GM23338 (cell line): ENCODE measurements at regions not wholly inside any gene's neighbourhood (a gene's known extent, or its start where the extent isn't known, plus 50 kb on each side); places are given as distances from the start of the nearest gene placed in this dataset.

Source experiments
- ATAC-seq: fragments of 200-7000 bp; cut with Tn5 transposase; 3 replicates; pipeline ENCODE4 v1.9.1; 2020
- DNase-seq: peaks from one replicate; pipeline ENCODE4 v3.0.0-alpha.2; 2015; ENCODE audit warnings: low spot score
- H2AFZ ChIP-seq: fragments of 200-600 bp; sonication (generic); 2 replicates; pipeline ENCODE4 v1.8.0; 2016; ENCODE audit warnings: antibody characterized with exemption, mild to moderate bottlenecking, moderate library complexity
- H3F3A ChIP-seq: fragments of 200-600 bp; sonication (generic); replicated peaks from 2 replicates; pipeline ENCODE4 v1.8.0; 2017; ENCODE audit warnings: antibody characterized with exemption, mixed run types, low read depth
- H3K27ac ChIP-seq: fragments of 200-600 bp; sonication (generic); 2 replicates; pipeline ENCODE4 v1.6.1; 2016; ENCODE audit warnings: low read depth
- H3K27me3 ChIP-seq: fragments of 200-600 bp; sonication (generic); 2 replicates; pipeline ENCODE4 v1.8.0; 2016; ENCODE audit warnings: mild to moderate bottlenecking, mixed run types, moderate library complexity; ENCODE audit not compliant: insufficient read depth
- H3K36me3 ChIP-seq: fragments of 200-600 bp; sonication (generic); 2 replicates; pipeline ENCODE4 v1.8.0; 2016; ENCODE audit warnings: mild to moderate bottlenecking; ENCODE audit not compliant: insufficient read depth
- H3K4me1 ChIP-seq: fragments of 200-600 bp; sonication (generic); 2 replicates; pipeline ENCODE4 v1.8.0; 2016; ENCODE audit warnings: mild to moderate bottlenecking, moderate library complexity; ENCODE audit not compliant: insufficient read depth
- H3K4me2 ChIP-seq: fragments of 200-600 bp; sonication (generic); 2 replicates; pipeline ENCODE4 v1.7.1; 2017; ENCODE audit warnings: mixed run types
- H3K4me3 ChIP-seq: fragments of 200-600 bp; sonication (generic); 2 replicates; pipeline ENCODE4 v1.6.1; 2016; ENCODE audit warnings: mixed run types
- H3K79me2 ChIP-seq: fragments of 200-600 bp; sonication (generic); replicated peaks from 2 replicates; pipeline ENCODE4 v1.8.0; 2017; ENCODE audit warnings: mild to moderate bottlenecking; ENCODE audit not compliant: insufficient read depth
- H3K9me2 ChIP-seq: fragments of 200-600 bp; sonication (generic); 2 replicates; pipeline ENCODE4 v1.8.0; 2017; ENCODE audit not compliant: insufficient read depth
- H4K20me1 ChIP-seq: fragments of 200-600 bp; sonication (generic); replicated peaks from 2 replicates; pipeline ENCODE4 v1.8.0; 2017; ENCODE audit warnings: mild to moderate bottlenecking; ENCODE audit not compliant: insufficient read depth
- H3K27ac Mint-ChIP-seq: 2 replicates; pipeline ENCODE4 v1.8.0; 2020; ENCODE audit warnings: inconsistent platforms, mild to moderate bottlenecking, moderate library complexity, mixed read lengths
- H3K27me3 Mint-ChIP-seq: 3 replicates; pipeline ENCODE4 v1.8.0; 2022; ENCODE audit warnings: low read depth, mild to moderate bottlenecking, moderate library complexity, mixed read lengths, inconsistent platforms; ENCODE audit not compliant: insufficient read depth, poor library complexity
- H3K36me3 Mint-ChIP-seq: 3 replicates; pipeline ENCODE4 v1.8.0; 2021; ENCODE audit warnings: low read depth, mild to moderate bottlenecking, inconsistent platforms, moderate library complexity, mixed read lengths
- H3K4me1 Mint-ChIP-seq: 3 replicates; pipeline ENCODE4 v1.8.0; 2020; ENCODE audit warnings: mild to moderate bottlenecking, inconsistent platforms, mixed read lengths
- H3K4me3 Mint-ChIP-seq: 3 replicates; pipeline ENCODE4 v1.8.0; 2021; ENCODE audit warnings: moderate library complexity, mild to moderate bottlenecking, inconsistent platforms, mixed read lengths
- H3K9me3 Mint-ChIP-seq: 3 replicates; pipeline ENCODE4 v1.8.0; 2020; ENCODE audit warnings: moderate library complexity, mild to moderate bottlenecking, inconsistent platforms, mixed read lengths
- CREB1 ChIP-seq: fragments of 250-450 bp; sonication (Bioruptor Pico); IDR thresholded peaks from 2 replicates; pipeline ENCODE4 v1.5.0; 2020; ENCODE audit warnings: low read depth, mild to moderate bottlenecking, moderate library complexity
- EZH2 ChIP-seq: fragments of 200-600 bp; sonication (generic); IDR thresholded peaks from one replicate; pipeline ENCODE4 v1.8.0; 2017; ENCODE audit warnings: antibody characterized with exemption, mild to moderate bottlenecking, low read depth; ENCODE audit not compliant: unreplicated experiment
- EZH2phosphoT487 ChIP-seq: fragments of 200-600 bp; sonication (generic); IDR thresholded peaks from one replicate; pipeline ENCODE4 v1.8.1; 2018; ENCODE audit warnings: antibody characterized with exemption; ENCODE audit not compliant: unreplicated experiment
- JUNB ChIP-seq: IDR thresholded peaks from one replicate; pipeline ENCODE4 v1.6.1; 2016; ENCODE audit warnings: antibody characterized with exemption; ENCODE audit not compliant: unreplicated experiment
- POLR2AphosphoS5 ChIP-seq: IDR thresholded peaks from 2 replicates; pipeline ENCODE4 v1.6.1; 2016; ENCODE audit warnings: antibody characterized with exemption, low read depth
- ZNF114 ChIP-seq: fragments of 250-450 bp; sonication (Bioruptor Pico); IDR thresholded peaks from 2 replicates; pipeline ENCODE4 v1.5.0; 2020; ENCODE audit warnings: mild to moderate bottlenecking, moderate library complexity
- ZNF331 ChIP-seq: fragments of 250-450 bp; sonication (Bioruptor Pico); IDR thresholded peaks from 2 replicates; pipeline ENCODE4 v1.5.0; 2020; ENCODE audit warnings: low read depth, mild to moderate bottlenecking, moderate library complexity
- TF ChIP-seq, protein P1 (sequence below): IDR thresholded peaks from one replicate; pipeline ENCODE4 v1.6.1; 2018; ENCODE audit warnings: antibody characterized with exemption; ENCODE audit not compliant: unreplicated experiment
- TF ChIP-seq, protein P2 (sequence below): fragments of 250-450 bp; sonication (Bioruptor Pico); IDR thresholded peaks from 2 replicates; pipeline ENCODE4 v1.5.0; 2020; ENCODE audit warnings: mild to moderate bottlenecking, moderate library complexity
- TF ChIP-seq, protein P3 (sequence below): IDR thresholded peaks from 2 replicates; pipeline ENCODE4 v1.6.1; 2016; ENCODE audit warnings: antibody characterized with exemption

DNA sequence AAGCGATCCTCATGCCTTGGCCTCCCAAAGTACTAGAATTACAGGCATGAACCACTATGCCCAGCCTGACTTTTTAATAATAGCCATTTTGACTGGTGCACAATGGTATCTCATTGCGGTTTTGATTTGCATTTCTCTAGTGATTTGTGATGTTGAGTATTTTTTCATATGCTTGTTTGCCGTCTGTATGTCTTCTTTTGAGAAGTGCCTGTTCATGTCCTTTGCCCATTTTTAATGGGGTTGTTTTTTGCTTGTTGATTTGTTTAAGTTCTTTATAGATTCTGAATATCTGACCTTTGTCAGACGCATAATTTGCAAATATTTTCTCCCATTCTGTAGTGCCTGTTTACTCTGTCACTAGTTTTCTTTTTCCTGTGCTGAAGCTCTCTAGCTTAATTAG lies 219.2 kb upstream of the CTBP2 start (continued):
- TF ChIP-seq, protein P1, sequence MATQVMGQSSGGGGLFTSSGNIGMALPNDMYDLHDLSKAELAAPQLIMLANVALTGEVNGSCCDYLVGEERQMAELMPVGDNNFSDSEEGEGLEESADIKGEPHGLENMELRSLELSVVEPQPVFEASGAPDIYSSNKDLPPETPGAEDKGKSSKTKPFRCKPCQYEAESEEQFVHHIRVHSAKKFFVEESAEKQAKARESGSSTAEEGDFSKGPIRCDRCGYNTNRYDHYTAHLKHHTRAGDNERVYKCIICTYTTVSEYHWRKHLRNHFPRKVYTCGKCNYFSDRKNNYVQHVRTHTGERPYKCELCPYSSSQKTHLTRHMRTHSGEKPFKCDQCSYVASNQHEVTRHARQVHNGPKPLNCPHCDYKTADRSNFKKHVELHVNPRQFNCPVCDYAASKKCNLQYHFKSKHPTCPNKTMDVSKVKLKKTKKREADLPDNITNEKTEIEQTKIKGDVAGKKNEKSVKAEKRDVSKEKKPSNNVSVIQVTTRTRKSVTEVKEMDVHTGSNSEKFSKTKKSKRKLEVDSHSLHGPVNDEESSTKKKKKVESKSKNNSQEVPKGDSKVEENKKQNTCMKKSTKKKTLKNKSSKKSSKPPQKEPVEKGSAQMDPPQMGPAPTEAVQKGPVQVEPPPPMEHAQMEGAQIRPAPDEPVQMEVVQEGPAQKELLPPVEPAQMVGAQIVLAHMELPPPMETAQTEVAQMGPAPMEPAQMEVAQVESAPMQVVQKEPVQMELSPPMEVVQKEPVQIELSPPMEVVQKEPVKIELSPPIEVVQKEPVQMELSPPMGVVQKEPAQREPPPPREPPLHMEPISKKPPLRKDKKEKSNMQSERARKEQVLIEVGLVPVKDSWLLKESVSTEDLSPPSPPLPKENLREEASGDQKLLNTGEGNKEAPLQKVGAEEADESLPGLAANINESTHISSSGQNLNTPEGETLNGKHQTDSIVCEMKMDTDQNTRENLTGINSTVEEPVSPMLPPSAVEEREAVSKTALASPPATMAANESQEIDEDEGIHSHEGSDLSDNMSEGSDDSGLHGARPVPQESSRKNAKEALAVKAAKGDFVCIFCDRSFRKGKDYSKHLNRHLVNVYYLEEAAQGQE: no peak
- TF ChIP-seq ZNF114 (CRISPR knock-in tag): no peak

GRCh38 chr10:125377368-125377767 lies 217.0 kb upstream of the CTBP2 start:
- Mint-ChIP-seq H3K27me3 (no peaks in the 10 kb centered on the region), H3K27ac (no peak overlapping the region), H3K4me1 (no peaks in the 10 kb centered on the region), H3K36me3 (no peaks in the 10 kb centered on the region), H3K4me3 (no peak overlapping the region), H3K9me3 (peaks cover 15% of the 10 kb centered on the region)
- Histone ChIP-seq H4K20me1 (no peaks in the 10 kb centered on the region), H3K79me2 (no peaks in the 10 kb centered on the region), H3K4me1 (no peaks in the 10 kb centered on the region), H3K4me2 (no peak overlapping the region), H2AFZ (no peak overlapping the region), H3K27ac (no peak overlapping the region), H3K9me2 (0 out of 2 replicates have a peak, but pooled peaks cover 3% of the 10 kb centered on the region), H3K4me3 (no peak overlapping the region), H3K27me3 (no peaks in the 10 kb centered on the region), H3K36me3 (no peaks in the 10 kb centered on the region; the same call in 1 of the 2 replicates), H3F3A (no peaks in the 10 kb centered on the region)
- no peak for ATAC-seq
- DNase-seq: no peak
- TF ChIP-seq, protein P2, sequence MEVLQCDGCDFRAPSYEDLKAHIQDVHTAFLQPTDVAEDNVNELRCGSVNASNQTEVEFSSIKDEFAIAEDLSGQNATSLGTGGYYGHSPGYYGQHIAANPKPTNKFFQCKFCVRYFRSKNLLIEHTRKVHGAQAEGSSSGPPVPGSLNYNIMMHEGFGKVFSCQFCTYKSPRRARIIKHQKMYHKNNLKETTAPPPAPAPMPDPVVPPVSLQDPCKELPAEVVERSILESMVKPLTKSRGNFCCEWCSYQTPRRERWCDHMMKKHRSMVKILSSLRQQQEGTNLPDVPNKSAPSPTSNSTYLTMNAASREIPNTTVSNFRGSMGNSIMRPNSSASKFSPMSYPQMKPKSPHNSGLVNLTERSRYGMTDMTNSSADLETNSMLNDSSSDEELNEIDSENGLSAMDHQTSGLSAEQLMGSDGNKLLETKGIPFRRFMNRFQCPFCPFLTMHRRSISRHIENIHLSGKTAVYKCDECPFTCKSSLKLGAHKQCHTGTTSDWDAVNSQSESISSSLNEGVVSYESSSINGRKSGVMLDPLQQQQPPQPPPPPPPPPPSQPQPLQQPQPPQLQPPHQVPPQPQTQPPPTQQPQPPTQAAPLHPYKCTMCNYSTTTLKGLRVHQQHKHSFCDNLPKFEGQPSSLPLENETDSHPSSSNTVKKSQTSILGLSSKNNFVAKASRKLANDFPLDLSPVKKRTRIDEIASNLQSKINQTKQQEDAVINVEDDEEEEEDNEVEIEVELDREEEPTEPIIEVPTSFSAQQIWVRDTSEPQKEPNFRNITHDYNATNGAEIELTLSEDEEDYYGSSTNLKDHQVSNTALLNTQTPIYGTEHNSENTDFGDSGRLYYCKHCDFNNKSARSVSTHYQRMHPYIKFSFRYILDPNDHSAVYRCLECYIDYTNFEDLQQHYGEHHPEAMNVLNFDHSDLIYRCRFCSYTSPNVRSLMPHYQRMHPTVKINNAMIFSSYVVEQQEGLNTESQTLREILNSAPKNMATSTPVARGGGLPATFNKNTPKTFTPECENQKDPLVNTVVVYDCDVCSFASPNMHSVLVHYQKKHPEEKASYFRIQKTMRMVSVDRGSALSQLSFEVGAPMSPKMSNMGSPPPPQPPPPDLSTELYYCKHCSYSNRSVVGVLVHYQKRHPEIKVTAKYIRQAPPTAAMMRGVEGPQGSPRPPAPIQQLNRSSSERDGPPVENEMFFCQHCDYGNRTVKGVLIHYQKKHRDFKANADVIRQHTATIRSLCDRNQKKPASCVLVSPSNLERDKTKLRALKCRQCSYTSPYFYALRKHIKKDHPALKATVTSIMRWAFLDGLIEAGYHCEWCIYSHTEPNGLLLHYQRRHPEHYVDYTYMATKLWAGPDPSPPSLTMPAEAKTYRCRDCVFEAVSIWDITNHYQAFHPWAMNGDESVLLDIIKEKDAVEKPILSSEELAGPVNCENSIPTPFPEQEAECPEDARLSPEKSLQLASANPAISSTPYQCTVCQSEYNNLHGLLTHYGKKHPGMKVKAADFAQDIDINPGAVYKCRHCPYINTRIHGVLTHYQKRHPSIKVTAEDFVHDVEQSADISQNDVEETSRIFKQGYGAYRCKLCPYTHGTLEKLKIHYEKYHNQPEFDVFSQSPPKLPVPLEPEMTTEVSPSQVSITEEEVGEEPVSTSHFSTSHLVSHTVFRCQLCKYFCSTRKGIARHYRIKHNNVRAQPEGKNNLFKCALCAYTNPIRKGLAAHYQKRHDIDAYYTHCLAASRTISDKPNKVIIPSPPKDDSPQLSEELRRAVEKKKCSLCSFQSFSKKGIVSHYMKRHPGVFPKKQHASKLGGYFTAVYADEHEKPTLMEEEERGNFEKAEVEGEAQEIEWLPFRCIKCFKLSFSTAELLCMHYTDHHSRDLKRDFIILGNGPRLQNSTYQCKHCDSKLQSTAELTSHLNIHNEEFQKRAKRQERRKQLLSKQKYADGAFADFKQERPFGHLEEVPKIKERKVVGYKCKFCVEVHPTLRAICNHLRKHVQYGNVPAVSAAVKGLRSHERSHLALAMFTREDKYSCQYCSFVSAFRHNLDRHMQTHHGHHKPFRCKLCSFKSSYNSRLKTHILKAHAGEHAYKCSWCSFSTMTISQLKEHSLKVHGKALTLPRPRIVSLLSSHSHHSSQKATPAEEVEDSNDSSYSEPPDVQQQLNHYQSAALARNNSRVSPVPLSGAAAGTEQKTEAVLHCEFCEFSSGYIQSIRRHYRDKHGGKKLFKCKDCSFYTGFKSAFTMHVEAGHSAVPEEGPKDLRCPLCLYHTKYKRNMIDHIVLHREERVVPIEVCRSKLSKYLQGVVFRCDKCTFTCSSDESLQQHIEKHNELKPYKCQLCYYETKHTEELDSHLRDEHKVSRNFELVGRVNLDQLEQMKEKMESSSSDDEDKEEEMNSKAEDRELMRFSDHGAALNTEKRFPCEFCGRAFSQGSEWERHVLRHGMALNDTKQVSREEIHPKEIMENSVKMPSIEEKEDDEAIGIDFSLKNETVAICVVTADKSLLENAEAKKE: no peak
- TF ChIP-seq EZH2 (no peak), EZH2phosphoT487 (no peak), CREB1 (CRISPR knock-in tag) (no peak), ZNF331 (CRISPR knock-in tag) (no peak), POLR2AphosphoS5 (no peak), JUNB (no peak)
- TF ChIP-seq, protein P3, sequence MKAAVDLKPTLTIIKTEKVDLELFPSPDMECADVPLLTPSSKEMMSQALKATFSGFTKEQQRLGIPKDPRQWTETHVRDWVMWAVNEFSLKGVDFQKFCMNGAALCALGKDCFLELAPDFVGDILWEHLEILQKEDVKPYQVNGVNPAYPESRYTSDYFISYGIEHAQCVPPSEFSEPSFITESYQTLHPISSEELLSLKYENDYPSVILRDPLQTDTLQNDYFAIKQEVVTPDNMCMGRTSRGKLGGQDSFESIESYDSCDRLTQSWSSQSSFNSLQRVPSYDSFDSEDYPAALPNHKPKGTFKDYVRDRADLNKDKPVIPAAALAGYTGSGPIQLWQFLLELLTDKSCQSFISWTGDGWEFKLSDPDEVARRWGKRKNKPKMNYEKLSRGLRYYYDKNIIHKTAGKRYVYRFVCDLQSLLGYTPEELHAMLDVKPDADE: no peak
- TF ChIP-seq, protein P1: no peak
